Thyroid gland (tissue), 4 donors: ENCODE measurements at regions not wholly inside any gene's neighbourhood (a gene's known extent, or its start where the extent isn't known, plus 50 kb on each side); places are given as distances from the start of the nearest gene placed in this dataset.

Source experiments
- CTCF ChIP-seq, 6 experiments: fragments of 200-600 bp in 3 of 6; fragments of 450-650 bp in 3 of 6; sonication (generic) in 3 of 6; IDR thresholded peaks; one replicate each; pipeline ENCODE4 v1.5.1; 2016 to 2019; ENCODE audit warnings: antibody characterized with exemption in 6 of 6, mild to moderate bottlenecking in 2 of 6, inconsistent platforms in 1 of 6, moderate library complexity in 1 of 6
- POLR2A ChIP-seq, 2 donors: fragments of 450-650 bp; IDR thresholded peaks; one replicate each; pipeline ENCODE4 v1.6.1; 2017; ENCODE audit warnings: antibody characterized with exemption in 2 of 2, mild to moderate bottlenecking in 2 of 2, moderate library complexity in 1 of 2

DNA sequence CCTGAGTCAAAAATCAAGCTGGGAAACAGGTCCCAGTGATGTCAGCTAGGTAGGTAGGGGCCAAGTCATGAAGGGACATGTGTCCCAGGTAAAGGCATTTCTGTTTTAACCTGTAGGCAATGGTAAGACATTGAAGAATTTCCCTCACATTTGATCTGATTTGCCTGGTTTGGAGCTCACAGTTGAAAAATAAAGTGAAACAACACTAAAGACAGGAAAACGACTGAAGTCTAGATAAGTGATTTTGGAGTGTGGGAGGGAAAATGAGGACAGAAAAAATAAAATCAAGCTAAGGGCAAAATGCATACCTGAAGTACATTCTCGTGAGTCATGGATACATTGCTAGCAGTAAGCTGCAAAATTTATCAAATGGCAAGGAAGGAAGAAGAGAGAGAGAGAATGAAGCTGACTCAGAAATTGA lies 169.9 kb downstream of the SKIDA1 start:
- no peak for TF ChIP-seq POLR2A (IDR thresholded peaks at IDR 0.05)
- no peak for TF ChIP-seq CTCF (IDR thresholded peaks at IDR 0.05)
